Stimulated activated CD4-positive, alpha-beta T cell treated with anti-CD3 and anti-CD28 coated beads, Interleukin-1b, Interleukin-23, amount 100 ng/mL, for 48 hours (primary cell): ENCODE measurements at regions not wholly inside any gene's neighbourhood (a gene's known extent, or its start where the extent isn't known, plus 50 kb on each side); places are given as distances from the start of the nearest gene placed in this dataset.

ENCODE experiments used
- DNase-seq: peaks from one replicate; pipeline ENCODE4 v3.0.0-alpha.2; 2020

DNA sequence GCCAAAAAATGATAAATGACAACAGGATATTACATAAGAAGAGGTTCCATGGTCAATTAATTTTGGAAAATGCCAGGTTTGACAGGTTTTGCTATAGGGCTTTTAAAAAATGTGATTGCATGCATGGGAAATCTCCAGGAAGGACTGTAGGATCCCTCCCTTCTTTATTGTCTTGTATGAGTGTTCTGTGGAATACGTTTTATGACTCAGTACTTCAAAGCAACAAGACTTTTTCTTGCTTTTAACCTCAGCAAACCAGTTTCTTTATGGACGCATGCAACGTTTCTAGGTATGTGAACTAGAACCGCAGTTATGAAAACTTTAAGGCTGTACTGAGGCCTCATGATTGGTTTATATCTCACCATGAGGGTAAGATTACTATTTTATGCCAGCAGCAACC, 76.6 kb upstream of the NTRK2 start:
- no peak for DNase-seq

DNA sequence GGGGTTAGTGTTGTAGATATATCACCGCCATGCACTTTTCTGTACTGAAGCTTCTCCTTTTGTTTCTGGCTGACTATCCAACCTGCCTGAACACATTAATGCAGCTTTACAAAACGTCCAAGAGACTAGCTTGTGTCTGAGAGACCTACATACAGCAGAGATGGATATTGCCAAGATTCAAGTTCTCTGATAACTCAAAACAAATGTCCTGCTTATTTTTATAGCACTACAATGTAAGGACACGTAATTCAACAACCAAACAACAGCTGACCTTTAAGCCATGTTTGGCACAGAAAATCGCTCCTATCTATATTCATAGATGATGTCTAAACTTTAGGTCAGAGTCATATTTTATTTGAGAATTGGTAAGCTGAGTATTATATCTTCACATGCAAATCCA, 76.2 kb upstream of the NTRK2 start:
- no peak for DNase-seq

DNA sequence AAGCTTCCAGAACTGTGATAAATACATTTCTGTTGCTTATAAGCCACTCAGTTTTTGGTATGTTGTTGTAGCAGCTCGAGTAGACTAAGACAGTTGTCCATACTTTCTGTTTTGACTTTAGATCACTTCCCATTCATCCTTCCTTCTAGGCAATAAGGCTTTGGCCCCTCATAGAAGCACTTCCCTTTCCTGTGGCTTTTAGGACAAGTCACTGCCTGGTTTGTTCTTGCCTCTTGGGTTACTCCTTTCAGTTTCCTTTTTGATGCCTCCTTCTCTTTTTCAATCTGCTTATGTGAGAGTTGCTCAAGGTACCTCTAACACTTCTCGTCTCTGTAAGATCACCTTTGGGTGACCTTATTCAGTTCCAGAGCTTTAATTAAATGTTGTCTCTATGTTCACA, 72.4 kb upstream of the NTRK2 start:
- no peak for DNase-seq

DNA sequence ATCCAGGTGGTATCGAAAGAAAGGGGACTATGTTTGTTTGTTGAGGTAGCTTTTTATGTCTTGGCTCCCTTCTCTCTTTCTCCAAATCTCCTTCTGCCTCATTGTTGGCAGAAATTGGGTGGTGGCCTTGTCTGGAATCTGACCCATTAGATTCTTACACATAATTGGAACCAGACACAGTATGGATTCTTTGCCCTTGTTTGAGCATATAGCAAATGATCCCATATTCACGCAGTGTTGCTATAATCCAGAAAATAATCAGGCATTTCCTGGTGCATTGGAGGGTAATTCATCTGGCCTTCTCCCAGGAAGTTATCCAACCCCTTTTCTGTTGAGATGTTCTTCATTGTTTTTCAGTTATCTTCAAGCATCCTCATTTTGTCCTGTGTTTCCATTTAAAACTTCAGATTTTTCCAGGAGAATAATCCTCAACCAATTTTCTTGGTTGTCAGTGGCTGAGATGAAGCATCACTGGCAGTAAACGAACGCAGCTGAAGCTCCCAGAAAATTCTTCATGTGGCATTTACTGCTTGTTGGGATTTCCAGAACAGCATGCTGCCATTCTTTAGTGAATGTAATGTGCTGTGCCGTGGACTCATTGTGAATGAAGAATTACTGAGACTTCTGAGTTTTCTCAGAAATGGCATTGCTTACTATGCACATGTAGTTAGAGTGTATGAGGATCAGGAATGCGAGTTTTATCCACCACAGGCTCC, 70.5 kb upstream of the NTRK2 start:
- DNase-seq: no peak

DNA sequence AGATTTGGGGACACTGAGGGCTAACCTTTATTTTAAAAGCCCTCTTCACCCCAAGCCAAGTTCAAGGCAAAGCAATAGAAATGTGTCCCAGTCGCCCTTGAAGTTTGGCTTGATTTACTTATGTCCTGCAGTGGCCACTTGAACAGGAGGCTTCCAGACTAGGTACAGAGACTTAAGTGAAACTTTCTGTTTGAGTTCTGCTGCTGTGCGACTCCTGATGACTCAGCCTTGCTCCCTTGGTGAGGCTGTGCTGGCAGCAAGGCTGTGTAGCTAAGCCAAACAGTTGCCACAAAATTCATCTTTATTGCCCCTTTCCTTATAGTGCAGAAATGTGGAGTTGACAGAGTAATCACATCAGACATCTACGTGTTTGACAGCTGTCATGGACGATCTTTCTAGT, 68.8 kb upstream of the NTRK2 start:
- DNase-seq: no peak

DNA sequence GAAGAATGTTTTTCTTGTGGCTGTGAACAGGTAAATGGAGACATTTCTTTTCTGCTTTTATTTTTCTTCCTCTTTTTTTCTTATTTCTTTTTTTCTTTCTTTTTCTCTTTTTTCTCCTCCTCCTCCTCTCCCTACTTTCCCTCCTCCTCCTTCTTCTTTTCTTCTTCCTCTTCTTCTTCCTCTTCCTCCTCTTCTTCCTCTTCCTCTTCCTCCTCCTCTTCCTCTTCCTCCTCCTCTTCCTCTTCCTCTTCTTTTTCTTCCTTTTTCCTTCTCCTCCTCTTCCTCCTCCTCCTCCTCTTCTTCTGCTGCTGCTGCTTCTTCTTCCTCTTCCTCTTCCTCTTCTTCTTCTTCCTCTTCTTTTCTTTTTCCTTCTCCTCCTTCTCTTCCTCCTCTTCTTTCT, 65.3 kb upstream of the NTRK2 start:
- DNase-seq: no peak

DNA sequence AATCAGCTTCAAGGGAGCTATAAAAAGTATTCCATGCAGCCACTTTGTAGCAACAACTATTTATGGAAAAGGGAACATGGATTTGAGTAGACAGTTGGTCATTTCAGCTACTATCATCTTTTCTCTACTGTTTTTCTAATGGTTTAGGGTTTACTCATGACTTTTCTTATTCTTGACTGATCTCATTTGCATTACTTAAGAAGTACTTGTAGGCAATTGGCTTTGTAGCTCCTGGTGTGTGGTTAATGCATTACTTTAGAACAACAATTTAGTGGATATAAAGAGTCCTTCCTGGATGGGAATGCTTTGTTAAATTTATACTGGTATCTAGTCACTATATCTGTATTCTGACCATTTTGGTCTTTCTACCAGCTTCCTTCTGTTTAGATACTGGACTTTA, 59.8 kb upstream of the NTRK2 start:
- no peak for DNase-seq

DNA sequence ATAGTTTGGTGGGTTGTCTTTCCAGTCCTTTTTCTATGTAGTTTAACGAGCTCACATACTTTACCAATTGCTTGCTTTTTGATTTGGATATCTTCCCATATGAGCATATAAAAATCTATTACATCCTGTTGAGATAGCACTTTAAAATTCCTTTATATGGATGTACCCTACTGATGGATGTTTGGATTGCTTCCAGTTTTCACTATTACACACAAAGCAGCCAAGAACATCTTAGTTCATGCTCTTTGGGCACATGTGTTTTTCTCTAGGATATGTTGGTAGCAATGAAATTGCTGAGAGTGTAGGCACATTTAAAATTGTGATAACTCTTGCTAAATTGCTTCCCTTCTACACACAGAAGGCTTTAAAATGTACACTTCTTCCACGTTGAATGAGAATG, 56.1 kb upstream of the NTRK2 start:
- no peak for DNase-seq

DNA sequence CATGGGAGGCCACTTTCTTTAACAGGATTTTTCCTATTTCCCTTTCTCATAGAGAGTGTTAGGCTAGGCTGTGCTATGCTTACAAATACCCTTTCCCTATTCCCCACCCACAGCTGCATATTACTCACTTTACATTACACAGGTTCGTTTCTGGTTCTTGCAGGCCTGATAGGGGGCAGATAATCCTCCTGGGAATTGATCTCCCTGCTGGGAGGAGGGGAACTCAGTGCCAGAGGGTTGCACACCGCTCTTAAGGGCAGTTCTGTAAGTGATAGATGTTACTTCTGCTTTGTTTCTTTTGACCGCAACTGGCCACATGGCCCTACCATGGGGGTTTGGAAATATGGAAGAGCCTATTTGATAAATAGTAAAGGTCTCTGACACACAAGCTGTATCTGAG, 54.0 kb upstream of the NTRK2 start:
- no peak for DNase-seq

DNA sequence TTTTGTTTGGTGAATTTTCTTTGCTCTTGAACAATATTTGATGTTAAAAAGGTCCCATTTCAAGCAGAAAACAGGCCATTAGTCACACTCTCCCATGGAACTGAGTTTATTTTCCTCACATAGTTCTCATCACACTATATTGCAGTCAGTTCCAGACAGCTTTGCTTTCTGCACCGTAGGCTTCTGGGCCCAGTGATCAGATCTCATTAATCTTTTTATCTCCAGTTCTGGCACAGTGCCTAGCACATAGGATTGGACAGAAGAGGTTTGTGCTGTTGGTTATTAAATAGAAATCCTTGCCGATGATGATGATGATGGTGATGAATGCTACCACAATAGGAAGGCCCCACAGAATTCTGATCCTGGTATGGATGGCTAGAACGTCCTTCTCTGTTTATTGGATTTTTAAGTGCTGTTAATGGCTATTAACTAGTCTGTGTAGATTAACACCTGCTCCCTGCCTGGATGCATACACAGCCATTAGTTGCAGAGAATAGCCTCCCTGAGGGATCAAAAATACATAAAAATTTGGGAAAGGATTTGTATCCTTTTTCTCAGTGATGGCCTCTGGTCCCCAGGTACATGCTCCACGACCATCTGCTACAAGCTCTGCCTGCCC, 52.0 kb upstream of the NTRK2 start:
- no peak for DNase-seq
